ENCODE measurements at regions not wholly inside any gene's neighbourhood (a gene's known extent, or its start where the extent isn't known, plus 50 kb on each side); places are given as distances from the start of the nearest gene placed in this dataset.

- no peak for DNase-seq
These were observed 1204.0 kb upstream of the ZEB2 start for GRCh38 chr2:145723872-145724271.

GRCh38 chr2:145721681-145722080, 1201.8 kb upstream of the ZEB2 start:
- no peak for DNase-seq

- no peak for DNase-seq
These were observed 1195.7 kb upstream of the ZEB2 start for GRCh38 chr2:145715601-145716000.

- DNase-seq: no peak
These were observed 1190.4 kb upstream of the ZEB2 start for GRCh38 chr2:145710303-145710702.

- DNase-seq: no peak
These were observed 1182.4 kb upstream of the ZEB2 start for GRCh38 chr2:145702305-145702704.

- DNase-seq: peak; percentile 19
These were observed 1173.1 kb upstream of the ZEB2 start for GRCh38 chr2:145692971-145693478.

- no peak for DNase-seq
These were observed 1171.7 kb upstream of the ZEB2 start for GRCh38 chr2:145691659-145692058.

GRCh38 chr2:145690183-145690778, 1170.4 kb upstream of the ZEB2 start:
- DNase-seq: no peak

- no peak for DNase-seq
These were observed 1169.4 kb upstream of the ZEB2 start for GRCh38 chr2:145689277-145689676.

- no peak for DNase-seq
These were observed 1168.2 kb upstream of the ZEB2 start for GRCh38 chr2:145688156-145688555.

GRCh38 chr2:145687442-145688134, 1167.7 kb upstream of the ZEB2 start:
- DNase-seq: no peak

GRCh38 chr2:145685383-145686050, 1165.6 kb upstream of the ZEB2 start:
- no peak for DNase-seq

GRCh38 chr2:145682546-145683157, 1162.7 kb upstream of the ZEB2 start:
- no peak for DNase-seq

- DNase-seq: no peak
These were observed 1160.4 kb upstream of the ZEB2 start for GRCh38 chr2:145680276-145680675.

- DNase-seq: no peak
These were observed 1157.5 kb upstream of the ZEB2 start for GRCh38 chr2:145677371-145677770.

- DNase-seq: no peak
These were observed 1154.8 kb upstream of the ZEB2 start for GRCh38 chr2:145674705-145675104.

GRCh38 chr2:145669301-145669700, 1149.4 kb upstream of the ZEB2 start:
- no peak for DNase-seq

GRCh38 chr2:145666552-145666951, 1146.6 kb upstream of the ZEB2 start:
- no peak for DNase-seq

- no peak for DNase-seq
These were observed 1137.3 kb upstream of the ZEB2 start for GRCh38 chr2:145657265-145657664.

GRCh38 chr2:145655165-145655765, 1135.3 kb upstream of the ZEB2 start:
- no peak for DNase-seq

- DNase-seq: no peak
These were observed 1134.8 kb upstream of the ZEB2 start for GRCh38 chr2:145654746-145655145.

GRCh38 chr2:145654156-145654555, 1134.2 kb upstream of the ZEB2 start:
- no peak for DNase-seq

- no peak for DNase-seq
These were observed 1133.6 kb upstream of the ZEB2 start for GRCh38 chr2:145653553-145653952.

All from femur (tissue), 1 donor.